HCT116 (cell line): ENCODE measurements at regions not wholly inside any gene's neighbourhood (a gene's known extent, or its start where the extent isn't known, plus 50 kb on each side); places are given as distances from the start of the nearest gene placed in this dataset.
A peak's percentile ranks its signal among the peaks of the same experiment; 100 is the strongest.

ENCODE experiments used
- ATAC-seq: fragments of 200-7000 bp; cut with Tn5 transposase; 2 replicates; pipeline ENCODE4 v1.9.1; 2020; ENCODE audit warnings: mild to moderate bottlenecking, moderate library complexity
- BruUV-seq: library from RNA; stranded (reverse); fragments of 400-500 nt; replicated peaks from 2 replicates; lab custom pipeline; 2021; lab: Mats Ljungman, UMichigan
- CTCF ChIA-PET: fragments of 300-600 bp; sonication (Branson Sonifier 250); formaldehyde crosslinking; loops from one replicate; lab custom pipeline; 2021; ENCODE audit warnings: antibody characterized with exemption; lab: Charles Lee
- POLR2A ChIA-PET: fragments of 300-600, 350-600 bp; sonication (Branson Sonifier 250); formaldehyde crosslinking; loops from one replicate; lab custom pipeline; 2021; ENCODE audit warnings: antibody characterized with exemption; lab: Charles Lee
- RAD21 ChIA-PET, 2 experiments: fragments of 300-600 bp; sonication (Branson Sonifier 250); formaldehyde crosslinking; loops; one replicate each; lab custom pipeline; 2023; ENCODE audit warnings: low total read pairs in 2 of 2; ENCODE audit not compliant: uncharacterized antibody in 2 of 2, unreplicated experiment in 2 of 2, low non-redundant PET in 1 of 2; lab: Charles Lee
- DNase-seq: peaks from one replicate; pipeline ENCODE4 v3.0.0-alpha.2; 2010; ENCODE audit warnings: low read depth, low spot score
- H2AFZ ChIP-seq: fragments of 200-600 bp; shearing (Covaris generic), sonication (generic); 2 replicates; pipeline ENCODE4 v1.6.1; 2017; ENCODE audit warnings: low read depth, mixed run types, mixed read lengths, antibody characterized with exemption, low read length; ENCODE audit not compliant: poor library complexity, severe bottlenecking
- H3K27ac ChIP-seq: 2 replicates; pipeline ENCODE4 v1.5.1; 2012; ENCODE audit warnings: low read depth, low read length
- H3K27me3 ChIP-seq: fragments of 200-600 bp; sonication (generic); 2 replicates; pipeline ENCODE4 v1.6.1; 2016; ENCODE audit warnings: mixed run types, low read length, mixed read lengths; ENCODE audit not compliant: insufficient read depth
- H3K36me3 ChIP-seq, 2 experiments: fragments of 200-500 bp in 1 of 2; fragments of 200-600 bp in 1 of 2; sonication (Bioruptor generic) in 1 of 2; sonication (generic) in 1 of 2; 2 replicates each; pipeline versions ENCODE4 v1.5.1 to v1.6.1; 2014 to 2016; ENCODE audit warnings: low read length in 2 of 2, inconsistent platforms in 1 of 2, mixed read lengths in 1 of 2, mixed run types in 1 of 2; ENCODE audit not compliant: insufficient read depth in 2 of 2, control insufficient read depth in 1 of 2
- H3K4me1 ChIP-seq, 2 experiments: fragments of 200-600 bp in 1 of 2; sonication (generic) in 1 of 2; 2 replicates each; pipeline versions ENCODE4 v1.5.1 to v1.6.1; 2012 to 2017; ENCODE audit warnings: low read length in 2 of 2, inconsistent platforms in 1 of 2, mild to moderate bottlenecking in 1 of 2, mixed read lengths in 1 of 2, mixed run types in 1 of 2, moderate library complexity in 1 of 2; ENCODE audit not compliant: insufficient read depth in 2 of 2, control insufficient read depth in 1 of 2
- H3K4me2 ChIP-seq: fragments of 200-600 bp; sonication (generic); 2 replicates; pipeline ENCODE4 v1.6.1; 2017; ENCODE audit warnings: mixed run types, low read length, mixed read lengths
- H3K4me3 ChIP-seq, 2 experiments: fragments of 200-600 bp in 1 of 2; sonication (generic) in 1 of 2; replicated peaks in 1 of 2; 2 replicates each; pipeline ENCODE4 v1.5.1; 2011 to 2016; ENCODE audit warnings: low read length in 2 of 2, control low read depth in 1 of 2, low read depth in 1 of 2, mild to moderate bottlenecking in 1 of 2, mixed read lengths in 1 of 2, mixed run types in 1 of 2
- H3K79me2 ChIP-seq: fragments of 200-600 bp; sonication (generic); 2 replicates; pipeline ENCODE4 v1.6.1; 2017; ENCODE audit warnings: mild to moderate bottlenecking, mixed run types, low read length, moderate library complexity, mixed read lengths; ENCODE audit not compliant: insufficient read depth
- H3K9ac ChIP-seq: fragments of 200-600 bp; sonication (generic); 2 replicates; pipeline ENCODE4 v1.6.1; 2016; ENCODE audit warnings: low read length, mixed read lengths
- H3K9me2 ChIP-seq: fragments of 200-600 bp; sonication (generic), shearing (Covaris generic); 2 replicates; pipeline ENCODE4 v1.6.1; 2017; ENCODE audit warnings: mixed run types, mild to moderate bottlenecking, moderate library complexity; ENCODE audit not compliant: insufficient read depth
- H3K9me3 ChIP-seq, 2 experiments: fragments of 200-500 bp in 1 of 2; fragments of 200-600 bp in 1 of 2; sonication (Bioruptor generic) in 1 of 2; sonication (generic) in 1 of 2; 2 replicates each; pipeline ENCODE4 v1.6.1; 2014 to 2017; ENCODE audit warnings: low read length in 2 of 2, mixed read lengths in 2 of 2, inconsistent platforms in 1 of 2, low read depth in 1 of 2, mild to moderate bottlenecking in 1 of 2, mixed run types in 1 of 2, moderate library complexity in 1 of 2; ENCODE audit not compliant: control insufficient read depth in 1 of 2, insufficient read depth in 1 of 2
- H4K20me1 ChIP-seq: fragments of 200-600 bp; sonication (generic), shearing (Covaris generic); 2 replicates; pipeline ENCODE4 v1.6.1; 2017; ENCODE audit warnings: mixed run types, mild to moderate bottlenecking, moderate library complexity; ENCODE audit not compliant: insufficient read depth
- CBX3 ChIP-seq: IDR thresholded peaks from 2 replicates; pipeline ENCODE4 v1.6.1; 2012; ENCODE audit warnings: low read depth
- CEBPB ChIP-seq: IDR thresholded peaks from 2 replicates; pipeline ENCODE4 v1.6.1; 2012; ENCODE audit warnings: low read depth
- CTCF ChIP-seq, 3 experiments: fragments of 200-600 bp in 1 of 3; sonication (generic) in 1 of 3; IDR thresholded peaks in 2 of 3; conservative IDR thresholded peaks in 1 of 3; 2 replicates each; pipeline ENCODE4 v1.5.1; 2012 to 2017; ENCODE audit warnings: low read depth in 2 of 3, low read length in 2 of 3, antibody characterized with exemption in 1 of 3, borderline replicate concordance in 1 of 3, control low read depth in 1 of 3, mild to moderate bottlenecking in 1 of 3, mixed read lengths in 1 of 3, mixed run types in 1 of 3, moderate library complexity in 1 of 3; ENCODE audit not compliant: insufficient read depth in 1 of 3
- ELF1 ChIP-seq: IDR thresholded peaks from 2 replicates; pipeline ENCODE4 v1.6.1; 2012; ENCODE audit warnings: low read depth, borderline replicate concordance
- EZH2 ChIP-seq: fragments of 200-600 bp; sonication (generic); IDR thresholded peaks from 2 replicates; pipeline ENCODE4 v1.6.1; 2017; ENCODE audit warnings: antibody characterized with exemption, mixed run types
- FOSL1 ChIP-seq: IDR thresholded peaks from 2 replicates; pipeline ENCODE4 v1.6.1; 2012; ENCODE audit warnings: low read depth
- POLR2AphosphoS5 ChIP-seq: IDR thresholded peaks from 2 replicates; pipeline ENCODE4 v1.6.1; 2011; ENCODE audit warnings: mild to moderate bottlenecking, low read depth, low read length, moderate library complexity
- SP1 ChIP-seq: IDR thresholded peaks from 2 replicates; pipeline ENCODE4 v1.6.1; 2012; ENCODE audit warnings: low read depth
- TCF7L2 ChIP-seq: IDR thresholded peaks from 2 replicates; pipeline ENCODE4 v1.7.0; 2011; ENCODE audit warnings: borderline replicate concordance, inconsistent platforms; ENCODE audit not compliant: insufficient read depth, insufficient read length; ENCODE audit errors: extremely low read depth
- ZBTB33 ChIP-seq: IDR thresholded peaks from 2 replicates; pipeline ENCODE4 v1.6.1; 2011; ENCODE audit warnings: mild to moderate bottlenecking, low read length, moderate library complexity; ENCODE audit not compliant: insufficient replicate concordance; ENCODE audit errors: extremely low read depth
- ZNF274 ChIP-seq: fragments of 200-500 bp; sonication (Bioruptor generic); IDR thresholded peaks from 2 replicates; pipeline ENCODE4 v1.6.1; 2014; ENCODE audit warnings: mild to moderate bottlenecking, low read depth, low read length, inconsistent platforms
- intact Hi-C: fragments of 100-400 bp; cut with micrococcal nuclease; formaldehyde crosslinking; loops from 2 replicates; pipeline ENCODE4 v1.10.0; 2022
- TF ChIP-seq, protein P1 (sequence below): IDR thresholded peaks from 2 replicates; pipeline ENCODE4 v1.6.1; 2012
- TF ChIP-seq, protein P2 (sequence below): IDR thresholded peaks from 2 replicates; pipeline ENCODE4 v1.6.1; 2012; ENCODE audit warnings: low read depth
- TF ChIP-seq, protein P3 (sequence below): IDR thresholded peaks from 2 replicates; pipeline ENCODE4 v1.6.1; 2012

- ChIA-PET CTCF (interaction anchor here (0.7 kb wide), 1 partner anchor 13 kb away, joined by 3 read pairs; no protein-coding TSS in a partner anchor), POLR2A (no interaction called here), RAD21 (no interaction called here)
- H3K27me3 ChIP-seq, result no peaks in the 10 kb centered on the region
- H3K9me3 ChIP-seq, result no peaks in the 10 kb centered on the region
- peak; percentile 44 for DNase-seq
- ATAC-seq, result peak; percentile 87
- H2AFZ ChIP-seq, result peak overlapping the region; percentile 31
- H3K4me3 ChIP-seq, result peak overlapping the region; percentile 34 to 49
- no TSS peak for BruUV-seq
- H3K9ac ChIP-seq, result peak overlapping the region; percentile 28
- peak overlapping the region; percentile 38; the same call in 1 of the 2 replicates for H3K27ac ChIP-seq
- TF ChIP-seq, protein P1, sequence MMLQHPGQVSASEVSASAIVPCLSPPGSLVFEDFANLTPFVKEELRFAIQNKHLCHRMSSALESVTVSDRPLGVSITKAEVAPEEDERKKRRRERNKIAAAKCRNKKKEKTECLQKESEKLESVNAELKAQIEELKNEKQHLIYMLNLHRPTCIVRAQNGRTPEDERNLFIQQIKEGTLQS, result peak; percentile 93
- TF ChIP-seq ZBTB33, result no peak
- TF ChIP-seq FOSL1, result no peak
- TF ChIP-seq CTCF (IDR thresholded peaks at IDR 0.05 in 2 of 3, conservative IDR thresholded peaks at IDR 0.05 in 1 of 3; ENCODE audit: borderline replicate concordance in 1 of 3, insufficient read depth in 1 of 3, low read depth in 2 of 3, low read length in 2 of 3), result peak in 1 of 3 experiments; percentile 23; a peak in 1 of 6 replicates
- no peak for TF ChIP-seq ELF1
- TF ChIP-seq, protein P2, sequence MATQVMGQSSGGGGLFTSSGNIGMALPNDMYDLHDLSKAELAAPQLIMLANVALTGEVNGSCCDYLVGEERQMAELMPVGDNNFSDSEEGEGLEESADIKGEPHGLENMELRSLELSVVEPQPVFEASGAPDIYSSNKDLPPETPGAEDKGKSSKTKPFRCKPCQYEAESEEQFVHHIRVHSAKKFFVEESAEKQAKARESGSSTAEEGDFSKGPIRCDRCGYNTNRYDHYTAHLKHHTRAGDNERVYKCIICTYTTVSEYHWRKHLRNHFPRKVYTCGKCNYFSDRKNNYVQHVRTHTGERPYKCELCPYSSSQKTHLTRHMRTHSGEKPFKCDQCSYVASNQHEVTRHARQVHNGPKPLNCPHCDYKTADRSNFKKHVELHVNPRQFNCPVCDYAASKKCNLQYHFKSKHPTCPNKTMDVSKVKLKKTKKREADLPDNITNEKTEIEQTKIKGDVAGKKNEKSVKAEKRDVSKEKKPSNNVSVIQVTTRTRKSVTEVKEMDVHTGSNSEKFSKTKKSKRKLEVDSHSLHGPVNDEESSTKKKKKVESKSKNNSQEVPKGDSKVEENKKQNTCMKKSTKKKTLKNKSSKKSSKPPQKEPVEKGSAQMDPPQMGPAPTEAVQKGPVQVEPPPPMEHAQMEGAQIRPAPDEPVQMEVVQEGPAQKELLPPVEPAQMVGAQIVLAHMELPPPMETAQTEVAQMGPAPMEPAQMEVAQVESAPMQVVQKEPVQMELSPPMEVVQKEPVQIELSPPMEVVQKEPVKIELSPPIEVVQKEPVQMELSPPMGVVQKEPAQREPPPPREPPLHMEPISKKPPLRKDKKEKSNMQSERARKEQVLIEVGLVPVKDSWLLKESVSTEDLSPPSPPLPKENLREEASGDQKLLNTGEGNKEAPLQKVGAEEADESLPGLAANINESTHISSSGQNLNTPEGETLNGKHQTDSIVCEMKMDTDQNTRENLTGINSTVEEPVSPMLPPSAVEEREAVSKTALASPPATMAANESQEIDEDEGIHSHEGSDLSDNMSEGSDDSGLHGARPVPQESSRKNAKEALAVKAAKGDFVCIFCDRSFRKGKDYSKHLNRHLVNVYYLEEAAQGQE, result no peak
- TF ChIP-seq EZH2, result no peak
- TF ChIP-seq ZNF274, result no peak
- TF ChIP-seq TCF7L2, result no peak
- peak; percentile 32; the same call in 1 of the 2 replicates for TF ChIP-seq SP1
- TF ChIP-seq POLR2AphosphoS5, result no peak
- TF ChIP-seq, protein P3, sequence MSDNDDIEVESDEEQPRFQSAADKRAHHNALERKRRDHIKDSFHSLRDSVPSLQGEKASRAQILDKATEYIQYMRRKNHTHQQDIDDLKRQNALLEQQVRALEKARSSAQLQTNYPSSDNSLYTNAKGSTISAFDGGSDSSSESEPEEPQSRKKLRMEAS, result peak; percentile 94
- peak; percentile 84 for TF ChIP-seq CBX3
- peak; percentile 75 for TF ChIP-seq CEBPB
- H3K4me2 ChIP-seq, result peak overlapping the region; percentile 69
- H3K79me2 ChIP-seq, result no peaks in the 10 kb centered on the region
- H3K9me2 ChIP-seq, result no peaks in the 10 kb centered on the region
- H3K36me3 ChIP-seq, result no peaks in the 10 kb centered on the region
- peaks cover 3 to 22% of the 10 kb centered on the region in 2 experiments; a peak in 1 of 4 replicates for H3K4me1 ChIP-seq
- no peaks in the 10 kb centered on the region for H4K20me1 ChIP-seq
- intact Hi-C loops, result no loop called here
These were observed 158.1 kb upstream of the ZNF184 start for GRCh38 chr6:27630727-27631608.
